ENCODE measurements at regions not wholly inside any gene's neighbourhood (a gene's known extent, or its start where the extent isn't known, plus 50 kb on each side); places are given as distances from the start of the nearest gene placed in this dataset.

- Histone ChIP-seq H3F3A (replicated peaks; ENCODE audit: low read depth) (no peaks in the 10 kb centered on the region), H3K4me2 (no peak overlapping the region), H2AFZ (no peak overlapping the region; the same call in 1 of the 2 replicates), H3K27ac (ENCODE audit: low read depth) (no peak overlapping the region), H4K20me1 (replicated peaks; ENCODE audit: insufficient read depth) (no peaks in the 10 kb centered on the region), H3K4me3 (no peak overlapping the region), H3K79me2 (replicated peaks; ENCODE audit: insufficient read depth) (no peaks in the 10 kb centered on the region), H3K36me3 (ENCODE audit: insufficient read depth) (no peaks in the 10 kb centered on the region), H3K27me3 (ENCODE audit: insufficient read depth) (no peaks in the 10 kb centered on the region), H3K9me2 (ENCODE audit: insufficient read depth) (peaks cover 10% of the 10 kb centered on the region; the same call in 1 of the 2 replicates), H3K4me1 (ENCODE audit: insufficient read depth) (no peaks in the 10 kb centered on the region)
- peaks cover 2% of the 10 kb centered on the region; the same call in 1 of the 3 replicates for H3K9me3 Mint-ChIP-seq
- H3K36me3 Mint-ChIP-seq (ENCODE audit: low read depth) = no peaks in the 10 kb centered on the region; the same call in 2 of the 3 replicates
- ATAC-seq (no peak), DNase-seq (ENCODE audit: low spot score) (no peak)
- H3K4me3 Mint-ChIP-seq = no peak overlapping the region
- no peak overlapping the region for H3K27ac Mint-ChIP-seq
- H3K27me3 Mint-ChIP-seq (ENCODE audit: insufficient read depth, low read depth, poor library complexity) = peaks cover 5% of the 10 kb centered on the region
- TF ChIP-seq POLR2AphosphoS5 (IDR thresholded peaks at IDR 0.05; ENCODE audit: low read depth) (no peak), NANOG (IDR thresholded peaks at IDR 0.05; ENCODE audit: borderline replicate concordance) (no peak), CREB1 (CRISPR knock-in tag; IDR thresholded peaks at IDR 0.05; ENCODE audit: low read depth) (no peak), ETS1 (IDR thresholded peaks at IDR 0.05) (no peak), ZNF114 (CRISPR knock-in tag; IDR thresholded peaks at IDR 0.05) (no peak), EZH2 (IDR thresholded peaks at IDR 0.05; ENCODE audit: low read depth, unreplicated experiment) (no peak), EZH2phosphoT487 (IDR thresholded peaks at IDR 0.05; ENCODE audit: unreplicated experiment) (no peak), CTCF (conservative IDR thresholded peaks at IDR 0.05; ENCODE audit: low read depth in 2 of 2) (no peak), ZNF331 (CRISPR knock-in tag; IDR thresholded peaks at IDR 0.05; ENCODE audit: low read depth) (no peak)
- H3K4me1 Mint-ChIP-seq = no peaks in the 10 kb centered on the region
These were observed 255.4 kb downstream of the ETNK1 start for GRCh38 chr12:22880331-22880730.

- no peaks in the 10 kb centered on the region for H3K79me2 ChIP-seq (replicated peaks; ENCODE audit: insufficient read depth)
- H3K4me2 ChIP-seq = no peak overlapping the region
- ATAC-seq (no peak), DNase-seq (ENCODE audit: low spot score) (no peak)
- TF ChIP-seq ZNF462 (CRISPR knock-in tag; IDR thresholded peaks at IDR 0.05) (no peak), POLR2AphosphoS5 (IDR thresholded peaks at IDR 0.05; ENCODE audit: low read depth) (no peak), ZNF331 (CRISPR knock-in tag; IDR thresholded peaks at IDR 0.05; ENCODE audit: low read depth) (no peak), STAT1 (IDR thresholded peaks at IDR 0.05; ENCODE audit: unreplicated experiment) (no peak), CREB1 (CRISPR knock-in tag; IDR thresholded peaks at IDR 0.05; ENCODE audit: low read depth) (no peak)
- H3K9me2 ChIP-seq (ENCODE audit: insufficient read depth) = peaks cover 7% of the 10 kb centered on the region; the same call in 1 of the 2 replicates
- no peaks in the 10 kb centered on the region for H3F3A ChIP-seq (replicated peaks; ENCODE audit: low read depth)
- Mint-ChIP-seq H3K4me3 (no peak overlapping the region), H3K27me3 (ENCODE audit: insufficient read depth, low read depth, poor library complexity) (peaks cover 4% of the 10 kb centered on the region), H3K27ac (no peak overlapping the region), H3K36me3 (ENCODE audit: low read depth) (no peaks in the 10 kb centered on the region; the same call in 2 of the 3 replicates), H3K9me3 (peaks cover 2% of the 10 kb centered on the region; the same call in 1 of the 3 replicates), H3K4me1 (no peaks in the 10 kb centered on the region)
- no peak overlapping the region; the same call in 1 of the 2 replicates for H2AFZ ChIP-seq
- H3K27ac ChIP-seq (ENCODE audit: low read depth) = no peak overlapping the region
- no peaks in the 10 kb centered on the region for H3K27me3 ChIP-seq (ENCODE audit: insufficient read depth)
- H4K20me1 ChIP-seq (replicated peaks; ENCODE audit: insufficient read depth) = no peaks in the 10 kb centered on the region
- H3K36me3 ChIP-seq (ENCODE audit: insufficient read depth) = no peaks in the 10 kb centered on the region
- H3K4me1 ChIP-seq (ENCODE audit: insufficient read depth) = no peaks in the 10 kb centered on the region
- H3K4me3 ChIP-seq = no peak overlapping the region
These were observed 255.8 kb downstream of the ETNK1 start for GRCh38 chr12:22880807-22881206.

Data from GM23338 (cell line).